ENCODE measurements at regions not wholly inside any gene's neighbourhood (a gene's known extent, or its start where the extent isn't known, plus 50 kb on each side); places are given as distances from the start of the nearest gene placed in this dataset.

GRCh38 chr10:110398419-110399105 lies 93.8 kb upstream of the SMNDC1 start:
- no peak for TF ChIP-seq CTCF (IDR thresholded peaks at IDR 0.05)
- TF ChIP-seq POLR2A (IDR thresholded peaks at IDR 0.05), result peak in 1 of 2 donors; percentile 17
